NCI-H526 (cell line): ENCODE measurements at regions not wholly inside any gene's neighbourhood (a gene's known extent, or its start where the extent isn't known, plus 50 kb on each side); places are given as distances from the start of the nearest gene placed in this dataset.

Source experiments
- DNase-seq, 2 experiments: peaks; one replicate each; lab custom pipeline; 2025; lab: John Stamatoyannopoulos, UW

- no peak for DNase-seq
Observed at GRCh38 chr3:164572436-164572835, 505.9 kb downstream of the SI start.

GRCh38 chr3:164550857-164551256 lies 527.4 kb downstream of the SI start:
- no peak for DNase-seq

- DNase-seq, result no peak
Observed at GRCh38 chr3:164539215-164539614, 539.1 kb downstream of the SI start.

DNA sequence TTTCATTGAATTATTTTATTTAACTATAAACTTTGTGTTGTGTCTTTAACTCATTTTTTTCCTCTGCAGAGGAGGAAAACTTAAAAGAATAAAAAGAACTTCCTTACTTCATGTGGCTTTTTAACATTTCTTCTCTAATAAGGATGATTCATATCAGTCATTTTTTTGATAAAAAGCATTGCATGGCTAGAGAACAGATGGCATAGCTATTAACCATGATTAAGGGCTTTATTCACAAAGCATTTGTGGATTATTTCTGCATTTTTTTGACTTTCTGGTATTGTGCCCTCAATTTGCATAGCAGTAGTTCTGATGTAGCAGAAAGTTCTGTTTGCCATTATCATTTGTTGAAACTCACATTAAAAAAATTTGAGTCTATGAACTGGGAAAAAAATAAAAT lies 540.8 kb downstream of the SI start:
- DNase-seq, result no peak

DNA sequence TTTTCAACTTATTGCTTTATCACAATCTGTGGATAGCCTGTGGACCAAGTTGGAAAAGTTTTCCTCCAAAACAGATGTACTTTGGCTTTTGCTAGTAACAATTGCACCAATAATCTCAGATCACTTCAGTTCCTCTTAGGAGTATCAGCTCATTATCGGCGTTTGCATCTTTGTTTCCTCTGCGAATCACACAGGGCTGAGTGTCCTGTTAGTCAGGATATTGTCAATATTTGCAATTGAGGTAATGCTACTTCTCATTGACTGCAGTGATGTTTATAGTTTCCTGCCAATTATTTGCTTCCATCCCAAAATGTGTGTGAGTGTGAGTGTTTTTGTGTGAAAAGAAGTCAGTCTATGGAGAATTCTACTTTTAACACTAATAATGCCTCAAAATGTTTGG lies 545.0 kb downstream of the SI start:
- no peak for DNase-seq

- DNase-seq, result no peak
Observed at GRCh38 chr3:164526250-164526649, 552.0 kb downstream of the SI start.

DNA sequence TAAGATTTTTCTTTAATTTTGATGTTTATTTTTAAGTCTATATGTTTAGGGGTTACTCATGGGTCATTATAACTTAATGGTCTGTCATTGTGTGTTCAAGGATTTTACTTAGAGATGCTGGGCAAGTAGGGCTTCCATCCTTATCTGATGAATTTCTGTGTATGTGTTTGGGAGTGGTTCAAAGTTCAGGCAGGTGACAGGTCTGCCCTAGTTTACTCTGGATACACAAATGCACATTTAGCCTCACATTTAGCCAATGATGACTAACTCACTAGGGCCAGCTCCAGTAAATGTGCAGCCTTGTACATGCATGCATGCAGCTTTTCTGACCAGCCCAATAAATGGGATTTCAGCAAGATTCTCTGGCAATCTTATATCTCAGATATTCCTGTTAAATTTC lies 554.1 kb downstream of the SI start:
- no peak for DNase-seq

DNA sequence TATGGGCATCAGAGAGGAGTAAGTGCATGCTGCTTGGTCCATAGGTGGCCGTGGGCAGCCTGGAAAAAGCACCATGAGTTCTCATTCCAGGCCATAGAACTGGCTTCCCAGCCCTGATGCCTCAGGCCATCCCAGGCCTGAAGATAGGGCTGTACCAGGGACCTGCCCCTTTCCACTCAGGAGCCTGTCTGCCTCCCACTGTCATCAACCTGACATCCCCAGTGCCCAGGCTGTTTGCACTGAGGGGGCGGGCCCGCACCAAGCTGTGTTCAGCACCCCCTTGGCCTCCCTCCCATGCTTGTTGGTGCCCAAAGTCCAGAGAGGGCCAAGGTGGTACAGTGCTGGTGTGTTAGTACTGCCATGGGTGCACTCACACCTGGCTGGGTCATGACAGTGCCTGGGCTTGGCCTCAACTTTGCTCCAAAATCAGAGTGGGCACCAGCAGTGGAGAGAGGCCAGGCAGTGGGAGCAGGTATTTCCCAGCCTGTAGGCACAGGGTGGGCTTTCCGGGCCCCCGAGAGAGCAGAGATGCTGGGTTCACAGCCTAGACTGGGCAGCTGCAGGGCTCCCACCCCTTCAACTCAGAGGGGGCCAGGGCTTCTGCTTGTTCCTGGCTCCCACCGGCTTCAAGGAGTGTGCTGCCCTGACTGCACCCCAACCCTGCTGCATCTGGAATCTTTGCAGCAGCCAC lies 556.1 kb downstream of the SI start:
- no peak for DNase-seq

DNA sequence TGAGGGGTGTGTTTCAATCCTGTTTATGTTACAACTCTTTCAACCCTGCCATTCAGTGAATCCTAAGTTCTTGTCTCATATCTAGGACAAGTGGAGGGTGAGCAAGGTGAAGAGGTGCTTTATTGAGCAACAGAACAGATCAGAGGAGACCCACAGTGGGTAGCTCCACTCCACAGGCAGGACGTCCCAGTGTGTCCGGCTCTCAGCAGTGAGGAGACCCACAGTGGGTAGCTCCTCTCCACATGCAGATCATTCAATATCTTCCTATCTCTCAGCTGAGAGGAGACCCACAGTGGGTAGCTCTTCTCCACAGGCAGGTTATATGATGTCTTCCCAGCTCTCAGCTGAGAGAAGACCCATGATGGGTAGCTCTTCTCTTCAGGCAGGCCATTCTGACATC lies 556.7 kb downstream of the SI start:
- DNase-seq, result no peak

DNA sequence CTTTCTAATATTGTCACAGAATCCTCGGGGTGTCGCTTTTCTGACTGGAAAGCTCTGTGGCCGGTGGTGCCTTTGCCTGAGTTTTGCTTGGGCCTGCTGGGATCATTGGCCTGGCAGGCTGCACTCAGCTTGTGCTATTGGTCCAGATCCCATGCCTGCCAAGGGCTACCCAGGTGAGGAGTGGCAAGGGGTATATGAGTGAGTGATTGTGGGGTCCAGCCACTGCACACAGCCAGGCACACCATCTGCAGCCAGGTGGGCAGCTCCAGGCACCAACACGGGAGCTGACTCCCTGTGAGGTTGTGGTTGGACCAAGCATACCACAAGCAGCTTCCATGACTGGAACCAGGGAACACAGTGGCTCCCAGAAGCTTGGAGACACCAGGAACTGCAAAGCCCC lies 557.2 kb downstream of the SI start:
- no peak for DNase-seq

GRCh38 chr3:164515256-164515655 lies 563.0 kb downstream of the SI start:
- no peak for DNase-seq

DNA sequence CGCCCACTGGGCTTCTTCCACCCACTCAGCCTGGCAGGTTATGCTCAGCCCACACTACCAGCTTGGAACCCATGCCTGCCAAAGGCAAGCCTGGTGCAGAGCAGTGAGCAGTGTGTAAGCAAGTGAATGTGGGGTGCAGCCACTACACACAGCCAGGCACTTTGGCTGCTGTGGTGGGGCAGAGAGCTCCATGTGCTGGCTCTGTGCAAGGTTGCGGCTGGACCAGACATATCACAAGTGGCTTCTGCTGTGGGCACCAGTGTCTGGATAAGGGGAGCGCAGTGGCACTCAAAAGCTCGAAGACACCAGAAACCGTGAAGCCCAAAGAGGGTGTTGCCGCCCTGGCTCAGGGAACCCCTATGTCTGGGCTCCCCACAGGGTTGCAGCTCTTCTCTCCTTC lies 563.7 kb downstream of the SI start:
- DNase-seq, result no peak

DNA sequence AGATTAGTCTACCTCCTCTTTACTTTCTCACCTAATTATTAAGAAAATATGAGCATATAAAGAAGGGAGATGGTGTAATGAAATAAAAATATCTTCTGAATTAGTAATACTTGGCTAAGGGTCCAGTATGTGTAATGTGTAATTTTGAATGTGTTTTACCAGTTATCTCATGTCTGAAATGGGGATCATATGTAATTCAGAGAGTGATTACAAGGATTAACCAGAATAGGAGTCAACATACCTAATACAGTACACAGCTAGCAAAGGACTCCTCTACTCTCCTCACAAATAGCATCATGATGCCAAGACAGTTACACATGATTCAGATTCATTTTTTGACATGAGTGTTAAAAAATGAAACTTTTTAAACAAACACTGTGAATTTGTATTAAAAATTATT lies 570.4 kb downstream of the SI start:
- DNase-seq, result no peak

DNA sequence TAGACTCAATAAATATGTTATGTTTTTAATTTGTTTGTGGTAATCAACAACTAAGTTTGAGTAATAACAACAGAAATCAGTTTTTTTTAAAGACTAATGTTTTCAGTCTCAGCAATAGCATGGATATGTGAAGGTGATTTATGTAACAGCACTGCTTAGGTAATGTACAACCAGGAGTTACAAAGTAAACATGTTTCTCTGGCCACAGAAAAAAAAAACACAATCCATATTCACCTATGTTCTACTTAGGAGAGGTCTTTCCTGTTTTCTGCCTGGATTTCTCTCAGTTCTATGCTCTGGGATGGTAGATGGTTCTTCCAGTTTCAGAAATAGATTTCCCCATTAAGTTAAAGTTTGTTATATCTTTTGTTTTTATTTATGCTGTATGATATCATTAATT lies 579.4 kb downstream of the SI start:
- no peak for DNase-seq

DNA sequence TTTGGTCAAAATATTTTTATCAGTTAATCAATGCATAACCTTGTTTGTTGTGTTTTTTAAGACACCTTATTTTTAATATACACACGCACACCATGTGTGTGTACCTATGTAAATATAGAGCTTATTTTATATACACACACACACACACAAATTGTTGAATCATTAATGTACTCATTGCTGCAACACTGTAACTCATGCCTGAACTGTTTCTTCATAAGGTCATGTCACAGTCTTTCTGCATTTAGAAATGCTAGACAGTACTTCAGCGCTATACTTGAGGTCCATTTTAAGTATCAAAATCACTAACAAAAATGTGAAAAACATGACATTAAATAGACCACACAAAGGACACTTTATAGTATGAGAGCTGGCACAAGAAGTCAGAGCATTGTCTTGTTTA lies 589.4 kb downstream of the SI start:
- no peak for DNase-seq

DNA sequence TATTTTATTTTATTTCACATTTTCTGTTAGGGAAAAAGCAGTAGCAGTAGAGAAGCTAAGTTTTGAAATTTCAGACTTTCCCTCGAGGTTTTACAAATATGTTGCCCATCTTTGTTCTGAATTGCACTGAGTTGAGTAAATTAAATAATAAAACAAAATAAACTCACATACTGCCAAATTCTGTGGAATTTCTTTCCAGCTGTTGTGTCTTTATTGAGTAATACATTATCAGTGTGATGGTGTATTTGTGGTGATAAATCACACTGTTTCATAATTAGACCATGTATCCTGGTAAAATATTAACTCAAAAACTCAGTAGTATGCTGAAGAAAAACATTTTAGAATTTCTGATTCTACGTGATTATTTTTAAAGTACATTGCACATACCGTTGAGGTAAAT lies 592.1 kb downstream of the SI start:
- no peak for DNase-seq

DNA sequence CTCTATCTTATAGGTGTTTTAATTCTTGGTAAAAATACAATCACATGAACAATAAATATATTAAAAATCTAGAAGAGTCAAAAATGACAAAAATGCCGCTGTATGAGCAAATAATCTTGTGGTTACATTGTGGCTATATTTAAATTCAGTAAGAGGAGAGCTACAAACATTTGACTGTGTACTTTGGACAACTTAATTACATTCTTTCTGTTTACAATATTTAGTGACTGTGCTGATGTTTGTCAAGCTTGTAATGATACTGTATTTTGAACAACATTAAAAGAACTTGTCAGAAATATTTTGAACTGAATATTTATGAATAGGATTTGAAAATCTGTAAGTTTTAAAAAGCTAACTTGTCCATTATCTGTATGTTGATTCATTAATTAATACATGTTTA lies 598.3 kb downstream of the SI start:
- peak in 1 of 2 experiments; percentile 35 for DNase-seq

- DNase-seq, result no peak
Observed at GRCh38 chr3:164479406-164479805, 598.9 kb downstream of the SI start.

GRCh38 chr3:164478323-164478722 lies 600.0 kb downstream of the SI start:
- DNase-seq, result no peak

GRCh38 chr3:164477403-164477802 lies 600.9 kb downstream of the SI start:
- no peak for DNase-seq

DNA sequence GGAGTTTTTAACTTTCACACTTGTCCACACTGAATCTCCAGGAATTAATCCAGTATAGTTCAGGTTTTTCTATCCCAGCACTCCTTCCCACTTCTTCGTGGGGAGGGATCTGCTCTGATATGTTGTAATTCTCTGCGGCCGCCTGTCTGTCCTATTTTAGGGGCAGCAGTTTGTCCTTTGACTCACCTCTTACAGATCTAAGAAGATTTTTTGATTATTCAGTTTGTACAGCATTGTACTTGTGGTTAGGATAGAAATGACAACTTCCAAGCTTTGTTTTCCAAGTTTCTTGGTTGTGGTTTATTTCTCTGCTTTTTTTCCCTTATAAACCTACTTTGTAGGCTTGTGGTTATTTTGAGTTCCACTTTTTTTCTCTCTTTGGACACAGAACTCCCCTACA lies 601.7 kb downstream of the SI start:
- DNase-seq, result no peak

- DNase-seq, result no peak
Observed at GRCh38 chr3:164470471-164470870, 607.8 kb downstream of the SI start.

DNA sequence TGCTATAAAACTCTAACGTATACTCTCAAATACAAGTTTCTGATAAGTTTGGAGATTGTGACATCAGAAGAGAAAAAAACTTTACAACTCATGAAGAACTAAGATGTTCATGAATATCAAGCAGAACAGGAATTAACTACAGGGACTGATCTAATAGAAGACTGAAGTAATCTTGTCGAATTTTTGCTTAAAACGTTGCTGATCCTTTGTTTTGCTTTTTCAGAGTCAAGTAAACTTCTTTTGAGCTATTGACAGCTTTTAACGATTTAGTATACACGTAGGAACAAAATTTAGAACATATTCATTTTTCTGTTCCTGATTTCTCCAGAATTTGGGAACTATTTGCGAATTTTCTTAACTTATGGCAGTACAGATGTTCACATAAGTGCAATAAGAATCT lies 610.2 kb downstream of the SI start:
- no peak for DNase-seq

GRCh38 chr3:164467007-164467406 lies 611.3 kb downstream of the SI start:
- no peak for DNase-seq

- DNase-seq, result no peak
Observed at GRCh38 chr3:164465172-164465571, 613.1 kb downstream of the SI start.
